Brain microvascular endothelial cell (primary cell): ENCODE measurements at regions not wholly inside any gene's neighbourhood (a gene's known extent, or its start where the extent isn't known, plus 50 kb on each side); places are given as distances from the start of the nearest gene placed in this dataset.

Source experiments
- DNase-seq: peaks from one replicate; pipeline ENCODE4 v3.0.0-alpha.2; 2020
- H3K27ac ChIP-seq: fragments of 250-450 bp; sonication (Bioruptor Pico); 2 replicates; pipeline ENCODE4 v1.5.1; 2020; ENCODE audit warnings: mild to moderate bottlenecking, moderate library complexity
- H3K27me3 ChIP-seq: fragments of 250-450 bp; sonication (Bioruptor Pico); replicated peaks from 2 replicates; pipeline ENCODE4 v1.5.1; 2020; ENCODE audit warnings: mild to moderate bottlenecking
- H3K36me3 ChIP-seq: fragments of 250-450 bp; sonication (Bioruptor Pico); replicated peaks from 2 replicates; pipeline ENCODE4 v1.5.1; 2020; ENCODE audit warnings: mild to moderate bottlenecking
- H3K4me3 ChIP-seq: 2 replicates; pipeline ENCODE4 v1.5.1; 2011; ENCODE audit warnings: low read depth, mild to moderate bottlenecking, control low read depth, low read length, moderate library complexity
- CTCF ChIP-seq: IDR thresholded peaks from 2 replicates; pipeline ENCODE4 v1.5.1; 2011; ENCODE audit warnings: low read depth, mild to moderate bottlenecking, moderate library complexity, low read length, control low read depth, inconsistent platforms; ENCODE audit errors: missing control alignments
- in situ Hi-C: cut with HindIII; loops from 2 replicates; pipeline ENCODE4 v1.10.0; 2017; ENCODE audit warnings: low sequenced_read_pairs, low pct_ligation_motif_present

- DNase-seq = no peak
- Histone ChIP-seq H3K36me3 (no peaks in the 10 kb centered on the region), H3K4me3 (no peak overlapping the region), H3K27ac (no peak overlapping the region), H3K27me3 (no peaks in the 10 kb centered on the region)
- TF ChIP-seq CTCF = no peak
- in situ Hi-C loops = no loop called here
These were observed 51.7 kb upstream of the SMLR1 start for GRCh38 chr6:130775411-130776012.

GRCh38 chr6:130776287-130776925, 50.8 kb upstream of the SMLR1 start:
- no peak for TF ChIP-seq CTCF
- Histone ChIP-seq H3K27ac (no peak overlapping the region), H3K4me3 (no peak overlapping the region), H3K36me3 (no peaks in the 10 kb centered on the region), H3K27me3 (no peaks in the 10 kb centered on the region)
- no peak for DNase-seq
- in situ Hi-C loops = no loop called here
